Kidney capillary endothelial cell (primary cell): ENCODE measurements at regions not wholly inside any gene's neighbourhood (a gene's known extent, or its start where the extent isn't known, plus 50 kb on each side); places are given as distances from the start of the nearest gene placed in this dataset.

ENCODE experiments used
- DNase-seq: peaks from one replicate; pipeline ENCODE4 v3.0.0-alpha.2; 2018; ENCODE audit warnings: low spot score

DNA sequence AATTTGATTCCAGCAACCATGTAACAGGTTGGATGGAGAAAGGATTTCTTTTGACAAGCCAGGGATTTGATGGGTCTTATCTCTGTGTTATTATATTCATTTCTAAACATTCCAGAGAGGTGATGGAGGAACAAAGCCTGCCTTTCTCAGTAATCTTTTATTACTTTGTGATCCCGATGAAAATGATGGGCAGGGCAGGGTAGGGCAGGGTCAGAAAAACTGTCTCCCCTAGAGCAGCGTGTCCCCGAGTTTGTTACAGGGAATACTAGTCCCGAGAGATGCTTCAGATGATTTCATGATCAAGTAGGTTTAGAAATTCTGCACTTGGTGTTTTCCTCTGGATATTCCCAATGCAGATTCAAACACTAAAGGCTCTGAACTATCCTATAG, 111.8 kb upstream of the RGMA start:
- no peak for DNase-seq

DNA sequence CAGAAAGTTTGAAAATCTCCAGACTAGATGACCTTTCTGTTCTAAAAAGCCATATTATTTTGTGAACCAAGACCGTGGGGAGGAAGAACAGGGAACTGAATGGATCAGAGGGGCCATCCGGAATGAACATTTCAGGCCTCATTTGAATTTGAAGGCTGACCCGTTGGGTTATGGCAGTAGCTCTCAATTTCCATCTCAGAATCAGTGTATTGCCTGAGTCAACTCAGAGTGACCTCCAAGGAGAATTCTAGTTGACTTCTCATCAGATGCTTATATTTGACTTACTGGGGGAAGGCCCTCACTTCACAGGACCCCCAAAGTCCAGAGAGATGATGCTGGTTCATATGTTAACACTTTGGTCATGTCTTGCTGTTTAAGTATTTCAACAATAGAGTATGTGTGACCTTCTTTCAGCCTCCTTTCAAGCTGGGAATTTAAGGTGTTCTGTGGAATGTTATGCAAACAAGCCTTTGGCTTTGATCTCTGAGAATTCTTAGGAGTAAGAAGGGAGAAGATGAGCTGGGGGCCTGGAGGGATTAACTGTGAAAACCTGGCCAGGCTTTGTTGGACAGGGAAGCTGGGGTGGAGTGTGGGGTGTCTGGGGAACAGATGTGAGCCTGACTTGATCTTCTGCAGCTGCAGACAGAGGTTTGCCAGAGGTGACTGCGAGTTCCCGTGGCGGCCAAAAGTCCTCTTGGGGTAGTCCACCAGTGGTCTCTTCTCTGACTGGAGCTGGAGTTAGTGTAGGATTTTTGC, 111.2 kb upstream of the RGMA start:
- no peak for DNase-seq

DNA sequence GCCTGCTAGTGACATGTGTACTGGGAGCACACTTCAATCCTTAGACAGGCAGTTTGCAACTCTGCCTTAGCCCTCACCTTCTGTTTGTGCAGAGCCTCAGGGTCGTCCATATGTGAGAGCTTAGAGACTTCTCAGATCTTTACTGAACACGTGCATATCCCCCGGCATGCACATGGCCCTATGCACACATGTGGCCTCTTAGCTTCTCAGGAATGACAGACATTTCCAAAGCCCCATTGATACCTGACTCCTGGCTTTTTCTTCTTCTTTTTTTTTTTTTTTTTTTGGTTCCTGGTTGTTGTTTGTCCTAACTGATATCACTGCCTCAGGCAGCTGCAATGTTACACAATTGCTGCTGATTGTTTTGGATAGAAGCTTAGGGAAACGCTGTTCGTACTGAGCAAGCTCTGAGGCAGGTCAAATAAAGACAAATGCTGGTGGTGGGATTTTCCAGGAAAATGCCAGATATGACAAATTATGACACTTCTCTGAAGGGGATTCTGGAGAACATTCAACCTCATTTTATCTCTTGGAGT, 107.2 kb upstream of the RGMA start:
- no peak for DNase-seq

DNA sequence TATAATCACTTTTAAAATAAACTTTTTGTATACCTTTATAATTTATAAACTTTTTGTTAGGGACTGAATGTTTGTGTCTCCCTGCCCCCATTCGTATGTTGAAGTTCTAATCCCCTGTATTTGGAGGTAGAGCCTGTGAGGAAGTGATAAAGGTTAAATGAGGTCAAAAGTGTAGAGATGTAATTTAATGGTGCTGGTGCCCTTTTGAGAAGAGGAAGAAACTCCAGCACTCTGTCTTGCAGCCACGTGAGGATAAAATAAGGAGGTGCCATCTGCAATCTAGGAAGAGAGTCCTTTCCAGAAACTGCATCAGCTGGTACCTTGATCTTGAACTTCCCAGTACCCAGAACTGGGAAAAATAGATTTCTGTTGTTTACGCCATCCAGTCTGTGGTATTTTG, 106.1 kb upstream of the RGMA start:
- no peak for DNase-seq

DNA sequence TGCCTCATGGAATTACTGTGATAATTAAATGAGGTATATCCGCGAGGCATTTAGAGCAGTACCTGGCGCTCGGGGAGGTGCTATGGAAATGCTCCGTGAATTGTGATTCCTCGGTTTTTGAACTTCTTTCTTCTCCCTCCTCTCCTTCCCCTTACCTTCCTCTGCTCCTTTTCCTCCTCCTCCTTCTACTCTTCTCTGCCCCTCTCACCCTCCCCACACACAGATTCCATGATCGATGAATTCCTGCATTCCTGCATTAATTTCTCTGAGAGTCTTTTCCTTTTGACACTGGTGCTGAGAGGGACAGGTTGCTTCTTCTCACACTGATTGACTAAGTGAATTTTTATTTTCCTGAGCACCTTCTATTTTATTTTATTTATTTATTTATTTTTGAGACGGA, 101.2 kb upstream of the RGMA start:
- no peak for DNase-seq

DNA sequence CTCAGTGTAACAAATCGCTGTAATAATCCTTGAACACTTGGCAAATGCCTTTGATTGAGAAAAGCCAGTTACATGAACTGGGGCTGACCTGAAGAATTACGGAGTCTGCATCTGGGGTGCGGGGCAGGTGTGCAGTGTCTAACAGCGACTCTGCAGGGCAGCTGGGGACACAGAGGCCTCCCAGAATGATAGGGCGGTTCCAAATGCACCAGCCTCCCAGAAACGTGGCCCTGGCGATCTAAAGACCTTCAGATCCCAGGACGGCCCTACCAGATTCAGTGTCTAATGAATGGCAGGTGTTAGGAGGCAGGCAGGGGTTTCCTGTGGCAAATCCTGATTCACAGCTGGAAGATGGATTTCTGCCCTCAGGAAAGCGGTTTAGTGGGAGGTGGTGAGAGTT, 100.5 kb upstream of the RGMA start:
- DNase-seq = no peak

DNA sequence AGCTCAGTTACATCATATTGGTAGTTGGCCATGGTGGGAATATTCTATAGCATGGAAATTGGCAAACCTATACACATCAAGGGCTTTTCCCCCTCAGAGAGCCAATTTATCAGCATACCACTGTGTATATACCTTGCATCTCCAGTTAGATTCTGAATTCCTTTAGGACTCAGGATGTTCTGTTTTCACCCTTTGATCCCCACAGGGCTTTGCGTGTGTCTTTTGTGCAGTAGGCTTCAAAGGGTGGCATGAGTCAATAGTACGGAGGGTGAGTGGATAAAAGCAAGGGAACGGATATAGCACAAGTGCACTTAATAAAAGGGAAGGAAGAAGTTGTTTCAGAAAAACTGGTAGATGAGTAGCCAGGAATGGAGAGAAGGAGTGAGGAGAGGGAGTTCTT, 99.2 kb upstream of the RGMA start:
- no peak for DNase-seq

DNA sequence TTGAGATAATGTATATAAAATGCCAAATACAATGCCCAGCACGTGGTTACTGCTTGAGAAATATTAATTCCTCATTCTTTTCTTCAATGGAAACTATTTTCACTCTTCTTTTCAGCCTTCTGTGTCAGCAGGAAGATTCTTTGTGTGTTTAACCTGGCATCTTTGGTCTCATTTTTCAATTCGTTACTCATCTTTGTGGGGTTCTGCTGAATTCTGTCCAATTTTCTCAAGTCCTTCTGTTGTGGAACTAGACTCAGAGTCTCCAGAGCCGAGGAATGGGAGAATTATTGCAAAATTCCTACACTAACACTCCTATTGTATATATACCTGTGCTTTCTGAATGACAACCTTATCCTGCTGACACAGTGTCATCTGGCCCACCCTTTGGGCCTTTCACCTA, 96.8 kb upstream of the RGMA start:
- DNase-seq = no peak

DNA sequence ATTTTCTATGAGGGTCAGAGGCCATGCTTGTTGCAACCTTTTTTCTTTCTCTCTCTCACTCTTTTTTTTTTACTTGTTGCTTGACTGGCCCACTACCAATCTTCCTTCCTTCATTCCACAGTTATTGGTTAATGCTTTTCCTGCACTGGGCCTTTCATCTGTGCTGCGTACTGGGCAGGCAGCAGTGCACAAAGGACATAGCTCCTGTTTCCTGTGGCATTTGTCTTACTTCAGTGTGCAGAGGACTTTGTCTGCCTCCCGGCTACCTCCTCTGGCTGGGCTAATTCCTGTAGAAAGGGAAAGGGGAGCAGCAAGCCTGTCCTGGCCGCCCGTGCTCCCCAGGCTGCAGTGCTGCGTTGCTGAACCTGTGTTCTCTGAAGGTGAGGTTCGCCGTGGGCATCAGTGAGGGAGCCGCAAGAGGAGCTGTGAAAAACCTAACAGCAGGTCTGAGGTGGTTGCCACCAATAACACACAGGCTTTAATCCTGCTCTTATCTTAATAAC, 93.7 kb upstream of the RGMA start:
- no peak for DNase-seq

DNA sequence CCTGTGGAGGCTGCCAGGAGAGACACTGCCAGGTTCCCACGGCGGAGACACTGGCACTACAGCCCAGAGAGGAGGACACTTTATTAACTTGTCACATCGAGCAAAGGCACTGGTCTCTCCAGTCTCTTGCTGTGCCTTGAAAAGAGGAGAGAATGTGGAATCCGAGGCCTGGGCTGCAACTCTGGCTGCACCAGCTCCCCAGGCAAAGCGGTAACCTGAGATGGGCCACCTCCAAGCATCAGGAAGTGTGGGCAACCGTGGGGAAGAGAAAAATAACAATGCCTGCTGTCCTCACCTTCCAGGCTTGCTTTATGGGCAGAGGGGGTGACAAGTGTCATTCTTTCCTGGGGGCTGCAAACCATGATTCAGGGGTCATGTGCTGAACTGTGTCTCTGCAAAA, 91.6 kb upstream of the RGMA start:
- no peak for DNase-seq

DNA sequence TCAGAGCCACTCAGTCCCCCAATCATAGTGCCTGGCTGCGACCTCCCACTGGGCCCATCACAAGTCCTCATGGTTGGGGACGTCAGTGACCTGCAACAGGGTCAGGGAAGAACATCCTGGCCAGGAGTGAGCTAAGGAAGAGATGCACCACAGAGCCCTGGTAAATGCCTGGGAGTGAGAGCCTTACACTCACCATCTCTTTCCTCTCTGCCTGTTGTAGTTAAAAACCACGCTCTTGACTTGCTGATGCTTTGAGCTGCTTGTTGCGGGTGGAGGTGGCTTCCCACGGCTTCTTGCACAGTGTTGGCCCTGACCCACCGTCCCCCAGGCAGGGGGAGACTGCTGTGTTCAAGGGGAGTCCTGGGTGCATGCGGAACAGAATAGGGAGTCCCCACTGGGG, 91.1 kb upstream of the RGMA start:
- no peak for DNase-seq

DNA sequence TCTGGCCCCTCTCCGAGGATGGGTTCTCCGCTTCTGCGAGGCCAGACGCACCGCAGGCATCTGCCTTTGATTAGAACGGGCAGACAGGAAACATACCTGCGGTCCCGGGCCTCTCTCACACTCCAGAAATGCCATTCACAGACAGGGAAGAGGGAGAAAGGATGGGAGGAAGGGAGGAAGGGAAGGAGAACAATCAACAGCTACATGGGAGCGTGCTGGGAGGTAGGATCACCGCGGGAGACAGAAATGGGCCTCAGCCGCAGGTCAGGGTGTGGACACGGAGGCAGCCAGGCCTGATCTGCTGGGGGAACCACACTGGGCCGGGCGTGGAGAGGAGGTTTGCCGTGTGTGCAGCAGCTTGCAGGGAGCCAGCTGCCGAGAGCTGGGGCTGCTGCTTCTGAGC, 90.7 kb upstream of the RGMA start:
- DNase-seq = no peak

DNA sequence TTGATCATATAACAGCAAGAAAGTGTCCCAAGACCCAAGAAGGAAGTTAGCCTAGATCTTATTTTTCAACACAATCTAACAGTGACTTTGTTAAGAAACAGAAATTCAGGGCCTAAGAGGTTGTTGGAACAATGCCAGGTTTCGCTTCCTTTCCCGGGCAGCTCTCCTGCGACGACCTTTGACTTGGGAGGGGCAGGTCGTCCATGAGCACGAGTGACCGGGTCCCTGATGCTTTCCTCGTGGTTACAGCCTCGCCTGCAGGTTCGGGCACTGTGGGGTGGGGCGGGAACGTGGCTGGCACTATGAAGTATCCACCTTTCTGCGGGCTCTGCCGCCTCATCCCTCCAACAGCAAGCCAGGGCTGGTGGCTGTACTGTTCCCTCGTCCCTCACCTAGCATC, 90.1 kb upstream of the RGMA start:
- DNase-seq = no peak

DNA sequence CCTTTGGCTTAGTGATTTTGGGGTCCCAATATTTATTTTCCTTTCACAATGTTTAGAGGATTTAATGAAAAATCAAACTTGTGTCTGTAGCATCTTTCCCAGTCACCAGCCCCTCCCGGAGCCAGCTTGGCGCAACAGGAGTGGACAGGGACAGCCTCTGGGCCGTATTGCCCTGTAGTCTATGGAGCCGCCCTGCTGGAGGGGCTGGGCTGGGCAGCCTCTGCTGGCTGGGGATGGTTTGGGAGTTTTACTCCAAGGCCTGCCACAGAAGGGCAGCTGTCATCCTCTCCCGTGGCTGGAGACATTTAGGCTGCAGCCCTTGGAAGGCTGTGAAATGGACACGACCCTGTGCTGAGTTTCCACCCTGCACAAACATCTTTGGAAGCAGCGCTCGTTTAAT, 89.4 kb upstream of the RGMA start:
- DNase-seq = no peak

DNA sequence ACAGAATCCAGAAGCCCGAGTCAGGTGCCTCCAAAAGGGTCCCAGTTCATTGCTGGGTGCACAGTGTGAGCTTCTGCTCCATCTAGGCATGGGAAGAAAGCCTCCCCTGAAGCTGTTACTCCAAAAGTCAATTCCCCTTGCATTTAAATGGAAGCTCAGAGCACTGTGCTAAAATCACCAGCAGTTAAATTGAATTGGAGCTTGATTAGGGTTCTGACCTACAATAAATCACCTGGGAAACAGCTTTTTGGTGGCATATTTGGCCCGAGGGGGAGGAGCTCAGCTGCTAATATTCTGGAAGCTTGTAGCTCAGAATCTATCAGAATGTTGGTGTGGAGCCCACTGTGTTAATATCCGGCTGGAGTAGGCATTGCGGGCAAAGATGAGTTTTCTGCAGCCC, 87.1 kb upstream of the RGMA start:
- DNase-seq = no peak

DNA sequence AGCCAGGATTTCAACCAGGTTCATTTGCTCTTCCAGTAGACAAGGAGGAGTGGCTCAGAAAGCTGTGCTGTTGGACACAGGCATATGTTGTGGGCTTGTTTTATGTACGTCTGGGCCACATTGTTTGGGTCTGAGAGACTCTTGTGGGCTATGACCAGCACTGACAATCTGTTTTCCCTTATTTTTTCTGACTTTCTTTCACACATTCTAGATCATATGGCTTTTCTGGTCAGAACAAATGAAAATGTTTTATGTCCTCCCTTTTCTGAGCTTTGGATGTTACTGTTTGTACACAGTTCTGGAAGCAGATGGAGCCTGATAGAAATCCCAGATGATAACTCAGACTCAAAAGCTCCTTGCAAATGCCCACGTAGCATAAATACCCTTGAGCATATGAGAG, 85.8 kb upstream of the RGMA start:
- DNase-seq = no peak

DNA sequence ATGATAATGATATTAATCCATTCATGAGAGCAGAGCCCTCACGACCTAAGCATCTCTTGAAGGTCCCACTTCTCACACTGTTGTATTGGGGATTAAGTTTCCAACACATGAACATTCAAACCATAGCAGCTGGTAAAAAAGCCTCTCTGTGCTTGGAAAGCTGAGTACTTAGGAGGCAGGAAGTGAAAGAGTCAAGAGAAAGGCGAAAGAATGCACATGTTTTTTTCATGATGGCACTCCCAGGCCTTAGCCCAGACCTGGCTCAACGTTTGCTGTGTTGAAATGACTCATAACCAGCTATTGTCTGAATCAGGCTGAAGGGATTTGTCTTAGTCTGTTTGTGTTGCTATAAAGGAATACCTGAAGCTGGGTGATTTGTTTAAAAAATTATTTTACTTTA, 84.4 kb upstream of the RGMA start:
- peak; percentile 86 for DNase-seq

DNA sequence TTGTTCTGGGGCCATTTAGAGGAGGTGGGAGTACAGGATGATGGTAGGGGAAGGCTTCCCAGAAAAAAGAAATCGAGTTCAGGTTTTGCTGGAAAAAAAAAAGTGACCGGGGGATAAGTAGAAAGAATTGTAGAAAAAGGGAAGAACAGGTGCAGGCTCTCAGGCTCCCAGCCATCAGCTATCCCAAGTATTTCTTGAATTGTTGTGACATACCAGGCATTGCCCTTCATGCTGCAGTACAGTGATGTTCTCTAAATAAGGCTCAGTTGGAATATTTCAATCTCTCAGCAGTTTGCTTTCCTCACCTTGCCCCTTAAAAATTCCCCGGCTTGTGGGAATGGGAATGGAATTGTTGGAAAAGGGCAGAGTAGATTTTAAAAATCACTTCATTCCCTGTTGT, 82.5 kb upstream of the RGMA start:
- DNase-seq = no peak

DNA sequence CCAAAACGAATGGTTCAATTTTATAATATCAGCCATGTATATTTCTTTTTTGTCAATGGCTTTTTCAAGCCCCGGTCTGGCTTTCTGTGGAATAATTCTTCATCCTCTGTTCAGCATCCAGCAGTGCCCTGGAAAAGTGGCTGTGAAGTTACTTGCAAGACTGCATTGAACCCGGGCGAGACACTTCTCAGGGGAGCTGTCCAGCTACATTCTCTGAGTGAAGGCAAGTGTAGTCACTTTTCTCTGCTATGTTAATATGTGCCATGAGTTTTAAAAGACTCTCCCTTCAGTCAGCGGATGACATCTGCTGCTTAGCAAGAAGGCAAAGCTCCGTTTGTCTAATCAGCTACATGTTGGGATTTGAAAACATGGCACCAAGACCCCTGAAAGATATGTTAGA, 81.3 kb upstream of the RGMA start:
- DNase-seq = no peak

DNA sequence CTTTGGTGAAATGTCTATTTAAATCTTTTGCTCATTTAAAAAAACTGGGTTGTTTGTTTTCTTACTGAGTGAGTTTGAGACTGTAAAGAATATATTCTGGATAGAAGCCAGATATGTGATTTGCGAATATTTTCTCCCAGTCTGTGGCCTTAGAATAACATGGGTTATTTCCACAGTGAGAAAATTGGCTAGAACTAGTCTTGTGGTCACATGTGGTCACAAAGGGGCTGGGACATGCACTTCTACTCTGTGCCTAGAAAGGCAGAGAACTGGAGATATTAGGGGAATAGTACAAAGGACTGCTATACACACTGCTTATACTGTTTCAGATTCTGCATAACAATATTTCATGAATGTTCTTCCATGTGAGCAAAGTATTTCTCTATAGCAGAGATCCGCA, 79.9 kb upstream of the RGMA start:
- no peak for DNase-seq

DNA sequence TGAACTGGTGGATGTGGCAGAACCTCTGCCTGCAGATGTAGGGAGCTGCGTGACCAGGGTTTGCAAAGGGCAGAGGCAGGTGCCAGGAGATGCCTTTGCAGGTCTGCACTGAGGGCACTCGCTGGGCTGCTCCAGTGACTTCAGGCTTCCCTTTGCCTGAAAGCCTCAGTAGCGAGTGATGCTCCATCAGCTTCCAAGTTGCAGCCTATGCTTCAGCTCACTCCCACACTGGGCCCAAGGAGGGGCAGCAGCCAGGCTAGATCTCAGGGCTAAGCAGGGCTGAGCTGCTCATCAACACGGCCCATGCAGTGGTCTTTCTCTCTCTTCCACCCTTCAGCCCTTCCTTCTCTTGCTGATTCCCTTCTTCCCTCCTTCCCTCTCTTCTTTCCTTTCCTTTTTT, 78.3 kb upstream of the RGMA start:
- DNase-seq = no peak

DNA sequence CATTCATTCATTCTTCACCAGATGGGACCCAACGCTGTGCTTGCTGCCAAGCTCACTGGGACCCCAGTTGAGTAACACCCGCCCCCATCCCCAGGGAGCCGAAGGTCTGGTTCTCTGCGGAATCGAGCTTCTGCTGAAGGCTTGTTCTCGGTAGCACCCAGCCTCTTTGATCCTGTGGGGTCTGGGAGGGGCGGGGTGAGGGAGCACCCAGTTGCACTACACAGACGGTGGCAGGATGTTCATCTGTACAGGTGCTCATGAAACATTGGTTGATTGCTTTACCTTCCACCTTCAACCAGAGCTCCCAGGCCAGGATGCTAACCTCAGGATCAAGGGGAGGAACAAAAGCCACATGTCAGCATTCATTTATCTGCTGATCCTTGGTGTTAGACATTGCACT, 77.7 kb upstream of the RGMA start:
- no peak for DNase-seq

DNA sequence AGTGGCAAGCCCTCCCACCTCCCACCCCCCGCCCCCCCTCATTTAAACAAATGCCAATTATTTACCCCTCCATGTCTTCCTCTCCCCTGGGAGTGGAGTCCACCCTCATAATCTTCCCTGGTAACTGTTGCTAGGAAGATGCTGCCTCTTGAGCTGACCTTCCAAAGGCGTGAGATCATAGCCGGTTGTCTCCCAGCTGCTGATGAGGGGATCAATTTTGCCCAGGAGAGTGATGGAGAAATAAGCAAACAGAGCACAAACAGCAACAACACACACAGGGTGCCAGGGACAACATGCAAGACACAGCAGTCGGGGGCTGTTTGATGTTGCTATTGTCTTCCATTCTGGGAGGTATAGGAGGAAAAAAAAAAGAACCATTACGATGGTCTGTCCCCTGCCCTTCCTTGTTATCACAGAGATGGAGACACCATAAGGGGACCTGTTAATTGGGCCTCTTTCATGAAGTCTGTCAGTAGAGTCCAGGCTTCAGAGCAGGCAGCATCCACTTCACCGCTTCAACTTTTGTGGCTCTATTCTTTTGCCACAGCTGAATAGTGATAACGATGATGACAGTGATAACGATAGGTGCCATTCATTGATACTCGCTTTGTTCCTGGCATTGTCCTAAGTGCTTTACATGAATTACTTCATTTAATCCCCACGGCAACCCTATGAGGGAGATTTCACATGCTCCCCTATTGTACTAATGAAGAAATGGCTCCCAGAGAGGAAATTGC, 76.9 kb upstream of the RGMA start:
- DNase-seq = no peak

DNA sequence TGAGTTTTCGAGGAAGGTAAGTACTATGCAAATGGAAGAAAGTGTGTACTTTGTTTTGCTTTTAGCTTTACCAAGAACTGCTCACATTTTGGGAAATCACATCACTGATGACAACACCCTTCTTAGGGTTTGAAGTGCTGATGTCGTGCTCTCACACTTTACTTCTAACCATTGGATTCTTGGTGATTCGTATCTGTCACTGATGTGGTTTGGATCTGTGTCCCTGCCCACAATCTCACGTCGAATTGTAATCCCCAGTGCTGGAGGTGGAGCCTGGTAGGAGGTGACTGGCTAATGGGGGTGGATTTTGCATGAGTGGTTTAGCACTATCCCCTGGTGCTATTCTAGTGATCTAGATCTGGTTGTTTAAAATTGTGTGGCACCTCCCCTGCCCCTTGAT, 75.4 kb upstream of the RGMA start:
- DNase-seq = no peak
